ENCODE measurements at regions not wholly inside any gene's neighbourhood (a gene's known extent, or its start where the extent isn't known, plus 50 kb on each side); places are given as distances from the start of the nearest gene placed in this dataset.
"Not testable (repeated sequence)": the region's sequence is repeated elsewhere in the genome, so short reads cannot be mapped to it uniquely, and the experiment has no call there.

DNA sequence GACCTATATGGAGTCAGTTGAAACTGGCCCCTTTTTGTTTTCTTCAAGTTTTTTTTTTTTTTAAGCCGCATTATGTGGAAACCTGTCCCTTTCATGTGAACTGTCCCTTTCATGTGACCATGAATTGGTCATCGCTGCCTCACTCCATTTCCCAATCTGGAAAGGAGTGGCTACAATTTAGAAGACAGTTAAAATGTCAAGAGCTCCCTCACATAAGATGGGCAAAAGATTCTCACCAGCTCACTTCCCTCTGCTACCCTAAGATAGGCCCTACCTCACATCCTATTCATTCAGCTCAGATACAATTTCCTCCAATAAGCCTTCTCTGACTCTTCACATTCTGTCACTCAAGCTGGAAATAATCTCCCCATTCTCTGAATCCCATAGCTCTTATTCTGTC lies 111.3 kb upstream of the BCL6 start:
- no peak for DNase-seq

DNA sequence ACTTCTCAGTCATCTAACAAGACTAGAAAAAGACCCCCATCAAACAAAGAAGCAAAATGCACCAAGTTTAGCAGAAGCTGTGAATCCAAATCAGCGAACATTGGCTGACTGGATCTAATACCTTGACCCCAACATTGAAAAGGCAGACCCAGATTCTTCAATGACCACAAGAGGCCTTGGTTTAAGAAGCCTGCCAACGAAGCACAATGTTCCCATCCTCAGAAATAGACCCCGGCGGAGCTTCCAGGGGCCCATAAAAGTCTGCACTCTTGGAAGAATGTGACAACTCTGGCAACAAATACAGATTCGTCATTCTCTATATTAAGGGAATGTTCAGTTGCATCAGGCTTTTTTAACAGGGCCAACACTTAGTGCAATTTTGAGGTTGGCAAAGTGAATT lies 112.8 kb upstream of the BCL6 start:
- no peak for DNase-seq

DNA sequence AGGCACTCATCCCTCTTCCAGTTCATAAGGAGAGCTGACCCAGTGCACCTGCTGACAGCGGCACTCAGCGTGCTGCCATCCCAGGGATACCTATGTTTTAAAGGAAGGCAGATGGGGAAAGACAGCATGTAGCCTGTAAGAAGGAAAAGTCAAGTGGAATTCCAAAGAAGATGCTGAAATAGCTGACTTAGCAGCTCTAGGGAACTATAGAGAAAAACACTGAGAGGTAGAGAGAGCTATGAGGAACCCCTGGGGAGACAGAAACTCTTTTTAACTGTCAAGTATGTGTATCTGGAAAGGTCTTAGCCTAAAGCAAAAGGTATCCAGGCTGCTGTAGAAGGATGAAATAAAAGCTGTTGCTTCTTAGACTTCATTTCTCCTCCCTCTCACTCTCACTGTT lies 113.4 kb upstream of the BCL6 start:
- no peak for DNase-seq

DNA sequence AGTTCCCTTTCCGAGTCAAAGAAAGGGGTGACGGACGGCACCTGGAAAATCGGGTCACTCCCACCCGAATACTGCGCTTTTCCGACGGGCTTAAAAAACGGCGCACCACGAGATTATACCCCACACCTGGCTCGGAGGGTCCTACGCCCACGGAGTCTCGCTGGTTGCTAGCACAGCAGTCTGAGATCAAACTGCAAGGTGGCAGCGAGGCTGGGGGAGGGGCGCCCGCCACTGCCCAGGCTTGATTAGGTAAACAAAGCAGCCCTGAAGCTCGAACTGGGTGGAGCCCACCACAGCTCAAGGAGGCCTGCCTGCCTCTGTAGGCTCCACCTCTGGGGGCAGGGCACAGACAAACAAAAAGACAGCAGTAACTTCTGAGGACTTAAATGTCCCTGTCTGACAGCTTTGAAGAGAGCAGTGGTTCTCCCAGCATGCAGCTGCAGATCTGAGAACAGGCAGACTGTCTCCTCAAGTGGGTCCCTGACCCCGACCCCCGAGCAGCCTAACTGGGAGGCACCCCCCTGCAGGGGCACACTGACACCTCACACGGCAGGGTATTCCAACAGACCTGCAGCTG lies 117.5 kb upstream of the BCL6 start:
- DNase-seq = not testable (repeated sequence)

DNA sequence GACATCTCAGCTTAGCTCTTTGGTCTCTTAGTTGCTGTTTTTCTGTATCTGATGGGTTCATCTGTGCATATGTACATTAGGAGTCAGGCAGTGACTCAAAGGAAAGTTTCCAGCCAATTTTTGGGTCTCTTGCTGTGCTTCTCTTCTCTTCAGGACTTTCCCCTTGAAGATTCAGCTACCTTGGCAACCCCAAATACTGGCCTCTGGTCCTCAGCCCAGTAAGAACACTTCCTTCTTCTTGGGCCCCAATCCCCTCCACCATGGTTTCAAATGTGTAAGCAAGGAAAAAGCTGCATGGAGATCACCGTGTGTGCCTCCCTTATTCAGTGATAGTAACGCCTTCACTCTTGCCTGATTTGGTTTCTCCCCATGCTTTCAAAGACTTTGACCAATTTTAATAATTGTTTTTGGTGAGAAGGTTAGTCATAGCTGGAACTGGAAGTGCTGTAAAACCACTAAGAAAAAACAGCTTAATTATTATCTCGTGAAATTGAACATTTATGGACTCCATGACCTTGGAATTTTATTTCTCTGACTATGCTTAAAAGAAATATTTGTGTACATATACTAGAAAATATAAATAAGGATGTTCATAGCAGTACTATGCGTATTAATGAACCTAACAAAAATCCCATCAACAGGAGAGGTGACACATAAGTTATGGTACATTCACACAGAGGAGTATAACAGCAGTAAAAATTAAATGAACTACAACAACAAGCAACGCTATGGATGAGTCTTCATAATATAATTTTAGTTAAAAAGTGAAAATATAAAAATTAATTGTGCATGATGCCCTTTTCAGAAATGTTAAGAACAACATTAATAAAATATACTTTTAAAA lies 125.3 kb upstream of the BCL6 start:
- no peak for DNase-seq

DNA sequence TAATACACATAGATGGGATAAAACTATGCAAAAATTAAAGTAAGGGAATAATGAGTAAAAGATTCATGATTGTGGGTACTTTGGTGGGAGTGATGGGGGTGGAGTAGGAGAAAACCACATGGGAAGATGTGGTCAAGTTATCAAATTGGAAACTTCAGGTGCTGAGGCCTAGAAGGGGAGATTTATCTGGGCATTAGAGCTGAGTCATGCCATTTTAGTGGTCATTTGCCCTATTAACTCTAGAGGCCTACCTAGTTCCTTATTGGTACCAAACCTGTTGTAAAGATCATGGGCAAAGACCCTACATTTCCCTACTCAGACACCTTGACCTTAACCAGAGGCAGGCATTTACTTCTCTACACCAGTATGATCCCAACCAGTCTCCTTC lies 125.9 kb upstream of the BCL6 start:
- DNase-seq = no peak

DNA sequence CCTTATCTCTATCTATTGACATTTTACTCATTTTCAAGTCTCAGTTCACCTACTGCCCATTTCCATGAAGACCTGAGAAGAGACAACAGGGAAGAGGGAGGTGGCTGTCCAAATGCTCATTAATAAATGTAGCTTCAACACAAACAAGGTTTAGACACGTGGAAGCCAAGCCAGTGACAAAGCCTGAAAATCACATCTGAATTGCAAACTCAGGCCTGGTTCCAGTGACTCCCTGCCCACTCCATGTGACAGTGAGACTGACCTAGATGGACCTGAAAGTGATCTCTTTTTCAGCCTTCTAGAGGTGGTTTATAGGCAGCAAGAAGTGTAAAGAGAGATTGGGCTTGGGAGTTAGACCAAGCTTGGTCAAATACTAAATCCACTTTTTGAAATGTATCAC lies 126.6 kb upstream of the BCL6 start:
- DNase-seq = no peak

DNA sequence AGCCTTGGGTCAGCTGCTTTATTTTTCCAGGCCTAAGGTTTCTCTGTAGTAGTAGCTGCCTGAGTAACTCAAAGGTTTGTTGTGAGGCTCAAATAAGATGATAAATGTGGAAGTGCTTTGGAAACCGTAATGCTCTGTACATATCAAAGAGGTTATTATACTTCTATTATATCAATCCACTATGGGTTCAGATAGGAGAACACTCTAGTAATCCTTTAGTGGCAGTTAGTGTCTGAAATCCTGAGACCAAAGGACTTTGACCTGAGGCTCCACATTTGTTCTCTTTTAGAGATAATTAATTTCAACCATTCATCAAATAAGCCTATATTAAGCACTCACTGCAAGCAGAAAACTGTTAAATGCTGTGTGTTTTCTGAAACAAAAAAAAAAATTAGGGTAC lies 128.6 kb upstream of the BCL6 start:
- no peak for DNase-seq

DNA sequence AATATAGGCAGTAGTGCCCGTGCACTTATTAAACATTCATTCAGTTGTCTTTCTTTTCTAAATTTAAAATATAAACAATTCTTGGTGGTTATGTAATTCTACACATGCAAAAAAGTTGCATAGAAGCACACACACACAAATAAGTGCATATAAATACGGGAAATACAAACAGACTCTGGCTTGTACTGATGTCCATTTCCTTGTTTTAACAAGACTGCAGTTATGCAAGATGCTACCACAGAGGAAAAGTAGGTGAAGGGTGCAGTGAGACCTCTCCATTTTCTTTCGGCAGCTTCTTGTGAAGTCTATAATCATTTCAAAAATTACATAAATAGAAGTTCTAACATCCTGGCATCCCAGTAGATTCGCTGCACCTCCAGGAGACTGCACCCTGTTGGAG lies 130.6 kb upstream of the BCL6 start:
- no peak for DNase-seq

DNA sequence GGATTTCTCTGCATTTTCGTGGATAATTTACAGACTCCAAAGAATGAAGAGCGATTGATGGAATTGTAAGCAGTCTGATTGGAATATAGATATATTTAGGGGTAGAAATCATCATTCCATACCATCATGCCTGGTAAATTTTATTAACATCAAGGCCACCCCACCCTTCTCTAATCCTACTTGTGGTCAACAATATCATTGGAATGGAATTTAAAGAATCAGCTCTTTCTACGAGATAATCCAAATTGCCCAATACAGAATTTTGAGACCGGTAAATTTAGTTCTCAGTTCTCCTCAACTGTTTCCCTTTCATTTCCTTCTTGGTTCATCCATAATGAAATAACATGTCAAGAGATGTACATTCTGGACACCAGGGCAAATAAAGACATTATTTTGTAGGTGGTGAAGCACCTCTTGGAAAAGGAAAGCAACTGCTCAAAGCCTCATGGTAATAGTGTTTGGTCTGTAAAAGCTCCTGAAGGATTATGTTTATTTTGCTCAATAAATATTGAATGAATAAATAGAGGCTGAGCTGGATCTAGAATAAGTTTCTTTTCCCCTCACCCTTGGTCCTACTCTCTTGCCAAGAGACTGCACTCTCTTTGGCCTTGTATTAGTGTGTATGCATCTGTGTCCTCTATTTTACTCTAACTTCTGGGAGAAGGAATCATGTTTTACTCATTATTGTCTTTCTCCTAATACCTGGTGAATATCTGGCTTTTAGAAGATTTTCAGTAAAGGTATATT lies 133.7 kb upstream of the BCL6 start:
- DNase-seq = no peak

DNA sequence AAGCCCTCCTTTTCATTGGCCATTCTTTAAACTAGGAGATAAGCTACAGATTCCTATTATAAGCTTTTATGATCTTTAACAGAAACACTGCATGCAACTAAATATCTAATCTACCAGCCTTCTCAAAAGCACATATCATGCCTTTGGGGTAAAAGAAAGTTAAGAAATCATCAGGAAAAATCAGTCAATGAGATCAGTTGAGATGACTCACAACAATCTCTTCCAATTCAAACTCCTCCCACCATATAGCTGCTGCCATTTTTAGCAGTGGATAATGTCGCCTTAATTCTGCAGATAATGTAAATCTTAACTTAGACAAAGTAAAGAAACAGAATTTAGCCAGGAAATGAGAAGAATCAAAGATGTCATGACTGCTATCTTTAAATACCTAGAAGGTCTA lies 135.2 kb upstream of the BCL6 start:
- no peak for DNase-seq

DNA sequence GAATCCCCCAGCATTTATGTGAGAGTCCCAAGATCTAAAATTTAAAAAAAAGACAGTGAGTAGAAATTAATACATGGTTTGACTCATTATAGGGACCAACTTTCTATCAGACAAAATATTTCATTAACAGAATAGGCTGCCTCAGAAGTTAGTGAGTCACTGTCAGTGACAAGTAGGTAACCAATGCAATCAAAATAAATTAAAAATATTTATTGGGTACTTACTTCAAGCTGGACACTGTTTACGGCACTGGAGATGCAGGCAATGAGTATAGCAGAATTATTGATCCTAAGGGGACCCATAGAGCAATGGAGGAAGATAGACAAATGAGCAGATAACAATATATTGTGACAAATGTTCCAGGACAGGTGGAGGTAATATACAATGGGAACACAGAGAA lies 135.6 kb upstream of the BCL6 start:
- no peak for DNase-seq

DNA sequence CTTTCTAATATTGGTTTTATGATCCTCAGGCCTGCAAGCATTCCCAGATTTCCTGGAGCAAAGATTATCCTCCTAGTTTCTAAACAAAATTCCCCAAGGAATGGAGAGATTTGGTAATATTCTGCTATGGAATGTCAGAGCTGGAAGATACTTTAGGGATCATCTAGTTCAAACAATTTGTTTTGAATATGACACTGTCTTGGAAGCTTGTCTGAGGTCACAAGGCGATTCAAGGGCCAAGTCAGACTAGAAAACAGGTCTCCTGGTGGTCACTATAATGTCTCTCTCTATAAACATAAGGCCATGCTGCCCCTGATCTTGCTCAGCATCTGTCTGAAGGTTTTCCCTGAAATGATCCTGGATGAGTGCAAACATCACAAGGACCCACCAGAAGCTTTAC lies 143.4 kb upstream of the BCL6 start:
- no peak for DNase-seq

DNA sequence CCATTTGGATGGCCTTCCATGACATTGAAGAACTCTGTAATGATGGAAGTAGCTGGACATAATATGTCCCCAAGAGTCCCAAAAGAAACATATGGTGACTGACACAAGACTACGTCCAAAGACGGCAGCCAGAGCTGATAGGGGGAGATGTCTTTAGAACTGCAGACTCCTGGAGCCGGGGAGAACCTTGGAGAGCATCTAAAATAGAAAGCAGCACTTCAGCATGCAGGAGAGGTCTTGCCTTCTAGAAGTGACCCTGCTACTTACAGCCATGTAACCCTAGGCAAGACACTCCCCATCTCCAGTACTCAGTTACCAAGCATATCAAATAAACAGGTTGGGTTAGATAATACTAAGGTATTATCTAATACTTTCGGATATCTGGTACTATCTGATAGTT lies 143.8 kb upstream of the BCL6 start:
- DNase-seq = no peak

DNA sequence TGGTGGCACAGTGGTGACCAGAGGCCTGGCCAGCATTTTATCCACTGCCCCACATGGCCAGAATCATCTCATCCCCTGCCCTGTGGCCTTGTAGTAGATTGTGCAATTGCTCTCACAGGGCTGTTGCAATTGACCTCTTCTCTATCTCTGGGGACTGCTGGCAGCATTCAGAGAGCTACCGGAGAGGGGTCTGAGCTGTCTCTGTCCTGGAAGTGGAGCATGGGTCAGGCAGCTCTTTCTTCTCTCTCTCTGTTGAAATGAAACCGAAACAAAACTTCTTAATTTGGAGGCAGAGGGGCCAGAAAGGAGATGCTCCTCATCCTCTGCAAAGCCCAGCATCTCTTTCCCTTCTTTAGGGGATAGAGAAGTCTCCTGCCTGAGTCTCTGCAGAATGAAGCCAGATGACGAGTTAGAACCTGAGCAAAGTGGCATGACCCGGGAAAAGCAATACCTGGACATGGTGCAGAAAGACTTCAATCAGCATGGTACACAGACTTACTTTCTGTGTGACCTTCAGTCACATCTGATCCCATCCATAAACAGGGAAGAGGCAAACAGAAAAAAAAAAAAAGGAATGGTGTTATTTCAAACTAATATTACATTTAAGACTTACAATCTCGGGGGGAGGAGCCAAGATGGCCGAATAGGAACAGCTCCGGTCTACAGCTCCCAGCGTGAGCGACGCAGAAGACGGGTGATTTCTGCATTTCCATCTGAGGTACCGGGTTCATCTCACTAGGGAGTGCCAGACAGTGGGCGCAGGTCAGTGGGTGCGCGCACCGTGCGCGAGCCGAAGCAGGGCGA lies 144.5 kb upstream of the BCL6 start:
- no peak for DNase-seq

DNA sequence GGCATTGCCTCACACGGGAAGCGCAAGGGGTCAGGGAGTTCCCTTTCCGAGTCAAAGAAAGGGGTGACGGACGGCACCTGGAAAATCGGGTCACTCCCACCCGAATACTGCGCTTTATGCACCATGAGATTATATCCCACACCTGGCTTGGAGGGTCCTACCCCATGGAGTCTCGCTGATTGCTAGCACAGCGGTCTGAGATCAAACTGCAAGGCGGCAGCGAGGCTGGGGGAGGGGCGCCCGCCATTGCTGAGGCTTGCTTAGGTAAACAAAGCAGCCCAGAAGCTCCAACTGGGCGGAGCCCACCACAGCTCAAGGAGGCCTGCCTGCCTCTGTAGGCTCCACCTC lies 145.1 kb upstream of the BCL6 start:
- DNase-seq = not testable (repeated sequence)

DNA sequence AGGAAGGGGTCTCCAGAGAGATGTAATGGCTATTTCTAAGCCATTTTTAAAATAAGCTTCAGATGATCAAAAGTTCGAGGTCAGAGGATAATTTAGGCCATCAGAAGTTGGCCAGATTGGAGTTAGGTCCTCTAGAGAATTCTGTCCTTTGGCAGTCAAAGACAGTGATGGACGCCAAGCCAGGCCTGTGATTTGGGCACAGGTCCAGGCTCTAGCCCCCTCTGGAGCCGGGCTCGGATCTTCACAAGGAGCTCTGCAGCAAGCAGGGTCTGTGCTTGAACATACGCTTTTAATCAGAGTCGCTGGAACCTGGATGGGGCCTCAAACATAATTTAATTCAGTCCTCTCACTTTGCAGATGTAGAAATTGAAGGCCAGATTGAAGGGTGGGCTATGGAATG lies 151.4 kb upstream of the BCL6 start:
- no peak for DNase-seq

DNA sequence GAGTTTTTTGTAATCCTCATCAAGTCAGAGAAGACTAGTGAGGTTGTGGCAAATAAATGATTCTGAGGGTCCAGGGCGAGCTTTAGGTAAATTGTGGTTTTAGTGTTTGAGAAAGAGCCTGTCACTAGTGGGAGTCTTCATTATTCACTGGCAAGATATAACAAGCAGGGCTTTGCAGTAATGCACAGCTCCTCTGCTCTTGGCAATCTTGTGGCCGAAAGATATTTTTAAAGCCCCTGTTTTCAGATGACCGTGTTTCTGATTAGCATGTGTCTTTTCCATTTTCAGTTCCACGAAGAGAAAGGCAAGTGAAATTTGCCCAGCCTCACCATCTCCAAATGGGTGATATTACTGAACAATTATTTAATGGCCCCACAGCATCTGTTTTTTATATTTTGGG lies 154.0 kb upstream of the BCL6 start:
- no peak for DNase-seq

DNA sequence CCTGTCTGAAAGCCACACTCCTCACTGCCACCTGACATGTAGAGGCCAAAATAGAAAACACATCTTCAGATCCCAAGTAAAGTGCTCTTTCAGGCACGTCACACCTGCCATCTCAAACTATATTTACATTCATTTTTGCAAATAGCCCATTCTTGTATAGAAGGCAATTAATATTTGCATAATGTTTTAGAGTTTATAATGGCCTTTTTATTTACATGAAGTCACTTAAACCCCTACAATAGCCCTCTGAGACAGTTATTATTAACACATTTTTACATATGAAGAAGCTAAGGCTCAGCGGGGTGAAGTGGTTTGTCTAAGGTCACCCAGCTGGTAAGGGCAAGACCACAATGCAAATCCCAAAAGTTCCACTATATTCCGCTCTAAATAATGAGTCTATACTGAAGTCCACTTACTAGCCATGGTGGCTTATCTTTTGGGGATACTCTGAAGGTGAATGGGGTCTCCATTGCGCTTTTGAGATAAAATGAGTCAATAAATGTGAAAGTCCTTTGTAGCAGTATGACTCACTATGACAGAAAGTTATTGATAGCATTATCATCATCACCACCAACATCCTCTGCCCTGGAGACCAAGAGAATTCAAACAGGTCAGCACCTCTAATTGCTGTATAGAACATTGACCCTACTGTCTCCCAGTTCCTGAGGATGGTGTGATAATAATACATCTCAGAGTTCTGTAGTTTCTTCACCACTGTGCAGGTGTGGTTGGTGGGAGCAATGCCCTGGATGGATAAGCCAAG lies 155.9 kb upstream of the BCL6 start:
- DNase-seq = no peak

DNA sequence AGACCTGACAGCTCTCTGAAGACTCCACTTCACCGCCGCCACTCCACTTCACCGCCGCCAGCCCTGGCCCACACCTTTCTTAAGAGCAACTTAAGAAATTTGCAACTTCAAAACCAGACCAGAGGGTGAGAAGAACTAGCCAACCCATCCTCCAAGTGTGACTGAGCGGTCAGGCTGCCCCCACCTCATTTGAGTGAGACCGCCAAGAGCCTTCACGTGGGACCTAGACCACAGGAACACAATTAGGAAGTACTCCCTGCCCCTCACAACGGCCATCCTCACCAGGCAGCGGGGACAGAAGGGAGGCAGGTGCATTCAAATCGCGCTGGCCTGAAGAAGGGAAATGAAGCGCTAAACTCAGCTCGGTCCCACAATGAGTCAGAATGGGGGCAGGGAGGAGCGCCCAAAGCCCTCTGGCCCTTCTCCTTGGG lies 156.8 kb upstream of the BCL6 start:
- DNase-seq = no peak

DNA sequence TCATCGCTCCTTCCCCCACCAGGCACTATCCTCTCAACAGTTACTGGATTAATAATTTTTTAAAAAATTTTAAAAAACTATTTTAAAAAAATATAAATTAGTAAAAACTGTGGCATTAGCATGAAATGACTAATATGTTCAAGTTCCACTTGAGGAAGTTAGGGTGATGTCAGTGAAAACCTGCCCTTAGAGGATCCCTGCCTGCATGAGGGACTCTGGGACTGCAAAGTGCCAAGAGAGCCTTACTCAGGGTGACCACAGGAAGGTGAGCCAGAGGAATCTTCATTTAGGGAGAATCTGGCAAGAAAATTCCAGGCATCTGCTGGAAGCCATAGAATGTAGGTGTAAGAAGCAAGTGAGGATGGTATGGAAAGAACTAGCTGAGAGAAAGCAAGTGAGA lies 157.7 kb upstream of the BCL6 start:
- no peak for DNase-seq

DNA sequence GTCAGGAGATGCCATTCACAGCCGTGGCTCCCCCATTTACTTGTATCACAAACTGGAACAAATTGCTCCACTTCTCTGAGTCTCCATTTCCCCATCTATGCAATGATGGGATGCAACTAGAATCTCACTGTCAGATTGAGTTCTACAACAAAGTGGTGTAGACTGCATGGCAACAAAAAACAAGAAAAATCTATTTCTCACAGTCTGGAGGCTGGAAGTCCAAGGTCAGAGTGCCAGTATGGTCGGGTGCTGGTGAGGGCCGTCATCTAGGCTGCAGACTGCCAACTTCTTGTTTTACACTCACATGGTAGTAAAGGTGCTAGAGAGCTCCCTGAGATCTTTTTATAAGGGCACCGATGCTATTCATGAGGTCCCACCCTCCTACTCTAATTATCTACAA lies 158.4 kb upstream of the BCL6 start:
- DNase-seq = no peak

DNA sequence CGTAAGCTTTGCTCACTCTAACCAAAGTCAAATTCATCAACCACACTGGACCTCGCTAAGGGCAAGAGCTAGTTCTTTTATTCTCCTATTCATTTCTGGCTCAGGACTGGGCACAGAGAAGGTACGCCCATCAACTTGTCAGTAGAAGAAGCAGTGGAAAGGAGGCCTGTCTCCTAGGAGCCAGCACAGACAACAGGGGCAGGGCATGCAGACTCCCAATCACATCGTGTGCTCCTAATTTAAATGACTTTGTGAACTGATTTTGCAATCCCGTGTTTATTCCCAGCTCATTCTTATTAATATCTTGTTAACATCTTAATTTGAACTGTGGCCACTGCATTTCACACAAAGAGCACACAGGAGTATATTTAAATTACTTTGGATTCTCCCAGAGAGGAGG lies 161.1 kb upstream of the BCL6 start:
- no peak for DNase-seq
